ENCODE measurements at regions not wholly inside any gene's neighbourhood (a gene's known extent, or its start where the extent isn't known, plus 50 kb on each side); places are given as distances from the start of the nearest gene placed in this dataset.
A peak's percentile ranks its signal among the peaks of the same experiment; 100 is the strongest.

DNA sequence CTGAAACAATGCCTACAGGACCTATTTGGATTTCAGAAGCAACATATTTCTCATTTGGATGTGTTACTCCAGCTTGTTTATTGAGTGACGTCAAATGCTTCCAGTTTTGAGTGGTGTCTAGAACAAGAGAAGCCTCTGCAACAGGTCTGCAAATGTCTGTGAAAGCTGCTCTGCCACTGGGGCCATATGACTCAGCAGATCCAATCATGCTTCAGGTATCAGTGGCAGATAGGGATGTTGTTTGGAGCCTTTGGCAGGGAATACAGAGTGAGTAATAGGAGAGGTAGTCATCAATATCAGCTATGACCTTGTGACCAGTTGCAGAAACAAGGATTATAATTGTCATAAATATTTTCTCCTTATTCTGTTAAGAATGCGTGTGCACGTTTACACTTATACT lies 141.1 kb upstream of the ZXDA start:
- intact Hi-C loops (cut with DNase I) = no loop called here
- DNase-seq (no peak), ATAC-seq (no peak)

DNA sequence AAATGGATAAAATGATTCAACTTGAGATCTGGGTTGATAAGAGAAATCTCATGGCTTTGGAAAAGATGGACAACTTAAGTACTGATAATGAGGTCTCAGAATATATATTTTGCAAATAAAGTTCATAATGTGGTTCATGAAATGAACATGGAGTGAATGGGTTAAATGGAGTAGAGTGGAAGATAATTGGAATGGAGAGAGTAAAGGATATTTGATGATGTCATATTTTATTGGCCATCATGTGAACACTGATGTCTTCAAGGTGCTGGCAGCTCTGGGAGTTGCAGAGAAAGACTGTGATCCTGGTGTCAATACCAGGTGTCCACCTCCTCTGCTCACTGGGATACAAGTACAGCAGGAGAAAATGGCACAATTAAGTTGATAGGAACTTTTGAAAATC lies 133.9 kb upstream of the ZXDA start:
- DNase-seq (no peak), ATAC-seq (no peak)
- intact Hi-C loops (cut with DNase I) = no loop called here

DNA sequence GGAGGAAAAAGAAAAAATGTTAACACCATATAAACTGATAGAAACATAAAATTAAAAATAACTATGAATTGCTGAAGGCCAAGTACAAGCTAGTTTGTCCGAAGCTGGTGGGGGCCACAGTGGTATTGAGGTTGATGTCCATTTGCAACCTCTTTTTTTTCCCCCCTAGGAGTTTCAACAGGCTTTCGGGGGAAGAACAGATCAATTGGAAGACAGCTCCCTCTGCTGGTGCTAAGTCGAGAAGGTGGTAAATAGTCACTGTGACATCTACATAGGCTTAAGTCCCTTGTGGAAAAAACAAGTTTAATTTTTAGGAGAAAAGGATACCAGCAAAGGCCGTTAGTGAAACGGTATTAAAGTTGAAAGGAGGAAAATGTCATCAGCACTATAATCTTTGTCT lies 115.7 kb upstream of the ZXDA start:
- DNase-seq (peak; percentile 22), ATAC-seq (no peak)
- intact Hi-C loops (cut with DNase I) = loop anchor here in 1 of 2 donors (5.0 to 10.0 kb wide), 2 partner anchors 101 to 204 kb away; no protein-coding TSS in a partner anchor

DNA sequence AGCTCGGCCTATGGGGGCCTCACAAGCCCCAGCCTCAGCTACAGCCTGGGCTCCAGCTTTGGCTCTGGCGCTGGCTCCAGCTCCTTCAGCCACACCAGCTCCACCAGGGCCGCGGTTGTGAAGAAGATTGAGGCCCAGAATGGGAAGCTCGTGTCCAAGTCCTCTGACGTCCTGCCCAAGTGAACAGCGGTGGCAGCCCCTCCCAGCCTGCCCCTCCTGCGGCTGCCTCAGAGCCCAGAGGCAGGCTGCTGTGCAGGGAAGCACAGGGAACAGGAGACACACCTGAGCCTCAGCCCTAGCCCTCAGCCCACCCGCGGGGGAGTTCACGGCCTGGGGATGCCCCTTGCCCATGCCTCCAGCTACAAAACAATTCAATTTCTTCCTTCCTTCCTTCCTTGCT lies 75.7 kb upstream of the ZXDA start:
- intact Hi-C loops (cut with DNase I) = no loop called here
- ATAC-seq (no peak), DNase-seq (no peak)

DNA sequence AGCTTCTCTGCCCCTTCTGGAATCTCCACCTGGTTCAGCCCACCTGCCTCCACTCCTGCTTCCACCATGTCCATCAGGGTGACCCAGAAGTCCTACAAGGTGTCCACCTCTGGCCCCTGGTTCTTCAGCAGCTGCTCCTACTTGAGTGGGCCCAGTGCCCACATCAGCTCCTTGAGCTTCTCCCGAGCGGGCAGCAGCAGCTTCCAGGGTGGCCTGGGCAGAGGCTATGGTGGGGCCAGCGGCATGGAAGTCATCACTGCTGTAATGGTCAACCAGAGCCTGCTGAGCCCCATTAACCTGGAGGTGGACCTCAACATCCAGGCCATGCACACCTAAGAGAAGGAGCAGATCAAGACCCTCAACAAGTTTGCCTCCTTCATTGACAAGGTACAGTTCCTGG lies 74.4 kb upstream of the ZXDA start:
- DNase-seq = no peak
- intact Hi-C loops (cut with DNase I) = no loop called here
- no peak for ATAC-seq

DNA sequence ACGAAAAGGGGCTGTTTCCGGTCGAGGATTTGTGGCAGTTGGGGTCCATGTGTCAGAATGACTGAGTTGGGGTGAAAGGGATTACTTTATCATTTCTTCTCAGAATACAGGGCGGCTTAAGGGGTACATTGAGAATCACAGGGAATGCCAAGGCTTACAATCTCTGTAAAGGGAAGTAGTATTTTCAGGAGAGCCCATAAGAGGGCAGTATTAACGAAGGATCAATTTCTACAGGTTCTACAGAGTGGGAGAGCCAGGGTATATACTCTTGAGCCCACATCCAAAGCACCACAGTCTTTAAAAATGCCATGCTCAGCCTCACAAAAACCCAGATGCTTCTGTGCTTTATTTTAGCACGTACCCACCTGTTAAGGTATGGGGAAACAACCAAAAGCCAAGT lies 67.7 kb upstream of the ZXDA start:
- ATAC-seq (no peak), DNase-seq (no peak)
- intact Hi-C loops (cut with DNase I) = no loop called here

DNA sequence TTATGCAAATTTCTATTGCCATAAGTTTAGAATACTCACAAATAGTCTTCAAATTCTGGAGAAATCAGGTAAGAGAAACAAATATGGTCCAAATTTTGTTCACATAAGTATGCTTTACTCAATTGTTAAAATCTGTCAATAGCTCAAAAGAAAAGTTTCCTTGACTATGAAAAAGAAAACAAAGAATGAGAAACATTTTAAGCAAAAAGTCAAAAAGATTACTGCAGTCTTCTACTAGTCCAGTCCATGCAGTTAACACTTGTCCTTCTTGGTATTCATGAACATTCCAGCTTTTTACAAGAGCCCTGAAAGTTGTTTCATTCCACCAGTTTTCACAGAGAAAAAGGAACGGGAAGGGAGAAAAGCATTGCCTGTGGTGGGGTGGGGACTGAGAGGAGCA lies 54.7 kb upstream of the ZXDA start:
- ATAC-seq = no peak
- DNase-seq = no peak
- intact Hi-C loops (cut with DNase I) = no loop called here

Measured in left cardiac atrium (tissue), 4 donors.